ENCODE measurements at regions not wholly inside any gene's neighbourhood (a gene's known extent, or its start where the extent isn't known, plus 50 kb on each side); places are given as distances from the start of the nearest gene placed in this dataset.

- Histone ChIP-seq H4K20me1 (ENCODE audit: insufficient read depth, low read length) (no peaks in the 10 kb centered on the region), H3K9me3 (ENCODE audit: low read length) (no peaks in the 10 kb centered on the region), H3K36me3 (replicated peaks in 1 of 2; ENCODE audit: control insufficient read depth in 1 of 2, insufficient read depth in 2 of 2, low read length in 2 of 2) (no peaks in the 10 kb centered on the region), H3K27ac (ENCODE audit: extremely low read length, insufficient read depth, low read length) (no peak overlapping the region), H3K4me1 (ENCODE audit: insufficient read depth, low read length) (no peaks in the 10 kb centered on the region), H3K9ac (ENCODE audit: insufficient read depth, low read depth, low read length) (no peak overlapping the region), H2AFZ (ENCODE audit: low read length) (no peak overlapping the region), H3K4me3 (replicated peaks in 1 of 3; ENCODE audit: insufficient read depth in 1 of 3, low read depth in 2 of 3, low read length in 3 of 3) (no peak overlapping the region), H3K79me2 (ENCODE audit: insufficient read depth, low read length) (no peaks in the 10 kb centered on the region), H3K4me2 (ENCODE audit: low read depth, low read length) (no peak overlapping the region), H3K27me3 (ENCODE audit: control insufficient read depth in 1 of 2, insufficient read depth in 2 of 2, low read length in 2 of 2) (no peaks in the 10 kb centered on the region)
- intact Hi-C loops (cut with micrococcal nuclease; ENCODE audit: unreplicated experiment), result loop anchor here (5.0 to 10.0 kb wide), 2 partner anchors 636 to 1937 kb away; no protein-coding TSS in a partner anchor
- POLR2A ChIA-PET, result no interaction called here
- 15% methylated on average over 4 of the region's 4 CpGs for WGBS (ENCODE audit: low lambda C conversion rate)
- TF ChIP-seq RBM22 (optimal IDR thresholded peaks at IDR 0.05; ENCODE audit: low read length) (no peak), ZNF496 (CRISPR knock-in tag; IDR thresholded peaks at IDR 0.05; ENCODE audit: insufficient replicate concordance) (no peak), DMTF1 (CRISPR knock-in tag; IDR thresholded peaks at IDR 0.05) (no peak), ZNF281 (CRISPR knock-in tag; IDR thresholded peaks at IDR 0.05; ENCODE audit: borderline replicate concordance) (no peak), CBX2 (IDR thresholded peaks at IDR 0.05; ENCODE audit: low read depth, low read length) (no peak), CBX2 (CRISPR knock-in tag; IDR thresholded peaks at IDR 0.05; ENCODE audit: low read depth) (no peak), SMAD1 (CRISPR knock-in tag; IDR thresholded peaks at IDR 0.05; ENCODE audit: borderline replicate concordance, low read depth) (no peak), ZNF263 (CRISPR knock-in tag; IDR thresholded peaks at IDR 0.05) (no peak), KAT2B (IDR thresholded peaks at IDR 0.05; ENCODE audit: borderline replicate concordance, low read depth, low read length) (no peak), TERF1 (CRISPR knock-in tag; IDR thresholded peaks at IDR 0.05) (no peak), SP140L (CRISPR knock-in tag; IDR thresholded peaks at IDR 0.05; ENCODE audit: borderline replicate concordance) (no peak)
- FAIRE-seq (no peak), ATAC-seq (no peak; the same call in 2 of the 3 replicates), DNase-seq (ENCODE audit: low spot score) (no peak)
- no TSS peak for BruUV-seq (replicated peaks)
- in situ Hi-C loops (cut with HindIII; ENCODE audit: extremely low pct_ligation_motif_present, low pct_unique_long_range_greater_than_20kb), result loop anchor here (5.0 kb wide), 1 partner anchor 149 kb away; no protein-coding TSS in a partner anchor
- CTCF ChIA-PET (ENCODE audit: low intra/inter-chr PET ratio, low total read pairs), result interaction anchor here (1.0 kb wide), 1 partner anchor 148 kb away, joined by 8 read pairs; no protein-coding TSS in a partner anchor
Observed at GRCh38 chr3:99171800-99172199, 270.3 kb upstream of the DCBLD2 start.

Data from HepG2 (cell line).